ENCODE measurements at regions not wholly inside any gene's neighbourhood (a gene's known extent, or its start where the extent isn't known, plus 50 kb on each side); places are given as distances from the start of the nearest gene placed in this dataset.

GRCh38 chr9:107813287-107813686 is 323.7 kb upstream of the KLF4 start:
- TF ChIP-seq CTCF (IDR thresholded peaks at IDR 0.05): no peak
- no peak overlapping the region for H3K27ac Mint-ChIP-seq (ENCODE audit: unreplicated experiment)
- H3K36me3 Mint-ChIP-seq (ENCODE audit: unreplicated experiment): no peaks in the 10 kb centered on the region
- H3K27me3 Mint-ChIP-seq (ENCODE audit: unreplicated experiment): peaks cover 6% of the 10 kb centered on the region
- H3K4me1 Mint-ChIP-seq (ENCODE audit: unreplicated experiment): no peaks in the 10 kb centered on the region
- no peak overlapping the region for H3K4me3 Mint-ChIP-seq (ENCODE audit: unreplicated experiment)
- no peak for DNase-seq (ENCODE audit: extremely low spot score, unreplicated experiment)
- no peaks in the 10 kb centered on the region for H3K9me3 Mint-ChIP-seq (ENCODE audit: unreplicated experiment)

DNA sequence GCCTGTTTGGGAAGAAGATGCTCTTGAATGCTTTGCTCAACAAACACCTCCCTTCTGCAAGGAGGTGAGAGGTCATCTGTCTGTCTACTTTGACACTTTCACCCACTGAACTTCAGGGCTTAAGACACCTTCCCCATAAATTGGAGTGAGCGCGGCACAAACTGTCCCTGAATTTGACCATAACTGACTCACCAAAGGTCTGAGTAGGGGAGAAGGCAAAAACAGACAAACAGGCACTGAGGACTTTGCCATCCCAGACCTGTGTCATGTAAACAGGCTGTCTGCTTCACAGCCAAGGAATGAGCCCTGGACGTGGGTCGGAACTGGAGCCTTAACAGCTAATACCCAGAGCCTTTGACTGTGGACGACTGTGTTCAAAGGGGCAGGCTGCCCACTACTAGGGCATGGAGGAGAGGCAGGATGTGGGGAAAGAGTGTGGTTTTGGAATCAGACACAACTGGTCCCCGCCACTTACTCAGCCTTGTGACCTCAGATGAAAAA is 320.9 kb upstream of the KLF4 start:
- Mint-ChIP-seq H3K9me3 (ENCODE audit: unreplicated experiment) (no peaks in the 10 kb centered on the region), H3K4me1 (ENCODE audit: unreplicated experiment) (no peaks in the 10 kb centered on the region), H3K4me3 (ENCODE audit: unreplicated experiment) (no peak overlapping the region), H3K27ac (ENCODE audit: unreplicated experiment) (no peak overlapping the region), H3K36me3 (ENCODE audit: unreplicated experiment) (no peaks in the 10 kb centered on the region), H3K27me3 (ENCODE audit: unreplicated experiment) (peaks cover 13% of the 10 kb centered on the region)
- DNase-seq (ENCODE audit: extremely low spot score, unreplicated experiment): no peak
- no peak for TF ChIP-seq CTCF (IDR thresholded peaks at IDR 0.05)

GRCh38 chr9:107809871-107810460 is 320.4 kb upstream of the KLF4 start:
- H3K27me3 Mint-ChIP-seq (ENCODE audit: unreplicated experiment): peaks cover 14% of the 10 kb centered on the region
- no peaks in the 10 kb centered on the region for H3K36me3 Mint-ChIP-seq (ENCODE audit: unreplicated experiment)
- H3K27ac Mint-ChIP-seq (ENCODE audit: unreplicated experiment): no peak overlapping the region

DNA sequence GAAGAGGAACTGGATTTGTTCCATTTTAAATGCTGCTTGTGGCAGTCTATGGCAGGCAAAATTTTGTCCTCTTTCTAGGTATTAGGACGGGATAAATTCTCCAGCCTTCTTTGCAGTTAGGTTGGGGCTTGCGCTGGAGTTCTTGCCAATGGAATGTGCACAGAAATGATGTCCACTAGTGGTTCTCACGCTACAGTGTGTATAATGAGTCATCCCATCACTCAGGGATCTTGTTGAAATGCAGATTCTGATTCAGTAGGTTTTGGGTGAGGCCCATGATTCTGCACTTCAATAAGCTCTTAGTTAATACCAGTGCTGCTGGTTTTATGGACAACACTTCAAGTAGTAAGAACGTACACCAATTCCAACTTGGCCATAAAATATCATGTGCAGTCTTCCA is 317.6 kb upstream of the KLF4 start:
- no peak for TF ChIP-seq CTCF (IDR thresholded peaks at IDR 0.05)
- Mint-ChIP-seq H3K4me3 (ENCODE audit: unreplicated experiment) (no peak overlapping the region), H3K27me3 (ENCODE audit: unreplicated experiment) (peaks cover 24% of the 10 kb centered on the region), H3K9me3 (ENCODE audit: unreplicated experiment) (no peaks in the 10 kb centered on the region), H3K4me1 (ENCODE audit: unreplicated experiment) (no peaks in the 10 kb centered on the region), H3K36me3 (ENCODE audit: unreplicated experiment) (no peaks in the 10 kb centered on the region), H3K27ac (ENCODE audit: unreplicated experiment) (no peak overlapping the region)
- no peak for DNase-seq (ENCODE audit: extremely low spot score, unreplicated experiment)

More at GRCh38 chr9:107809871-107810460, 320.4 kb upstream of the KLF4 start:
- H3K4me1 Mint-ChIP-seq (ENCODE audit: unreplicated experiment): no peaks in the 10 kb centered on the region
- no peak for DNase-seq (ENCODE audit: extremely low spot score, unreplicated experiment)
- TF ChIP-seq CTCF (IDR thresholded peaks at IDR 0.05): no peak
- no peaks in the 10 kb centered on the region for H3K9me3 Mint-ChIP-seq (ENCODE audit: unreplicated experiment)
- H3K4me3 Mint-ChIP-seq (ENCODE audit: unreplicated experiment): no peak overlapping the region

DNA sequence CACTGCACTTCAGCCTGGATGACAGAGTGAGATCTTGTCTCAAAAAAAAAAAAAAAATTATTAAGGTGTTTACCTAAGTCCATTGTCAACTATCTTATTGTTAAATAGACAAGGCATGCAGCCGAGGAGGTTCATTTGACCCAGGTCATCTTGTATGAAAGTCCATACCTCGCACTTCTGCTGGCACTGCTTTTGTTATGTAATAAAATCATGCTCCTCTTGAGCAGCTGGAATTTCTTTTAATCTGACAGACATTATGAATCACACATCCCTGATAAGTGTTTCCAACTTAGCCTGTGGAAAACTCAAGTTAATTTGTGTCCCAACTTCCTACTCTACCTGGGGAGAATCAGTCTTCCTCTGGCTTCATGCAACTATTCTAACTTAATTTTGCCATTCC is 315.6 kb upstream of the KLF4 start:
- H3K36me3 Mint-ChIP-seq (ENCODE audit: unreplicated experiment): no peaks in the 10 kb centered on the region
- H3K9me3 Mint-ChIP-seq (ENCODE audit: unreplicated experiment): no peaks in the 10 kb centered on the region
- H3K27me3 Mint-ChIP-seq (ENCODE audit: unreplicated experiment): peaks cover 28% of the 10 kb centered on the region
- no peak overlapping the region for H3K4me3 Mint-ChIP-seq (ENCODE audit: unreplicated experiment)
- no peaks in the 10 kb centered on the region for H3K4me1 Mint-ChIP-seq (ENCODE audit: unreplicated experiment)
- TF ChIP-seq CTCF (IDR thresholded peaks at IDR 0.05): no peak
- H3K27ac Mint-ChIP-seq (ENCODE audit: unreplicated experiment): no peak overlapping the region
- DNase-seq (ENCODE audit: extremely low spot score, unreplicated experiment): no peak

Data from osteocyte (in vitro differentiated cells).